Psoas muscle (tissue), 7 donors: ENCODE measurements at regions not wholly inside any gene's neighbourhood (a gene's known extent, or its start where the extent isn't known, plus 50 kb on each side); places are given as distances from the start of the nearest gene placed in this dataset.

Experiments used
- ATAC-seq, 4 donors: fragments of 200-7000 bp; cut with Tn5 transposase; one replicate each; pipeline ENCODE4 v1.9.1; 2020; ENCODE audit warnings: moderate library complexity in 3 of 4, mild to moderate bottlenecking in 2 of 4
- DNase-seq, 2 donors: peaks; one replicate each; pipeline ENCODE4 v3.0.0-alpha.2; 2020
- H3K27ac ChIP-seq: fragments of 200-600 bp; one replicate; pipeline ENCODE4 v1.8.0; 2022
- H3K27me3 ChIP-seq, 3 donors: fragments of 200-600 bp in 1 of 3; one replicate each; pipeline versions ENCODE4 v1.6.1 to v1.8.0; 2013 to 2022; ENCODE audit warnings: low read length in 2 of 3, mild to moderate bottlenecking in 2 of 3, moderate library complexity in 1 of 3; ENCODE audit not compliant: insufficient read depth in 3 of 3
- H3K36me3 ChIP-seq, 2 donors: fragments of 200-600 bp in 1 of 2; one replicate each; pipeline versions ENCODE4 v1.6.1 to v1.8.0; 2013 to 2022; ENCODE audit warnings: low read depth in 1 of 2, mild to moderate bottlenecking in 1 of 2, moderate library complexity in 1 of 2; ENCODE audit not compliant: insufficient read depth in 1 of 2
- H3K4me1 ChIP-seq: fragments of 200-600 bp; one replicate; pipeline ENCODE4 v1.8.0; 2022
- H3K4me3 ChIP-seq: fragments of 200-600 bp; one replicate; pipeline ENCODE4 v1.8.0; 2022; ENCODE audit warnings: mild to moderate bottlenecking
- H3K9me3 ChIP-seq: fragments of 200-600 bp; one replicate; pipeline ENCODE4 v1.8.0; 2022
- CTCF ChIP-seq: fragments of 200-600 bp; IDR thresholded peaks from one replicate; pipeline ENCODE4 v1.8.0; 2022; ENCODE audit warnings: antibody characterized with exemption
- WGBS, 3 donors: extraction: QIAGEN DNeasy Blood & Tissue Kit; methylation state at CpG; one replicate each; pipeline versions ENCODE4 v1.1.6 to v1.1.7; 2013; 5-methylcytosine and 5-hydroxymethylcytosine counted together
- intact Hi-C, 2 donors: fragments of 100-400 bp; cut with DNase I; formaldehyde crosslinking; loops; one replicate each; pipeline versions ENCODE4 v1.11.0 to v1.14.2; 2022
- donor health status: healthy with polysubstance abuse.
- donor health status: DM: no; HTN: no; CAD: no; lungs with moderate emphysema.
- donor health status: Bipolar disorder and iron deficiency.
- donor health status: healthy.
- donor health status: DM: yes; HTN: yes; CAD: no.
- donor health status: DM: no; HTN: no; CAD: no.
- donor health status: DM: yes; HTN: yes; CAD: no.

DNA sequence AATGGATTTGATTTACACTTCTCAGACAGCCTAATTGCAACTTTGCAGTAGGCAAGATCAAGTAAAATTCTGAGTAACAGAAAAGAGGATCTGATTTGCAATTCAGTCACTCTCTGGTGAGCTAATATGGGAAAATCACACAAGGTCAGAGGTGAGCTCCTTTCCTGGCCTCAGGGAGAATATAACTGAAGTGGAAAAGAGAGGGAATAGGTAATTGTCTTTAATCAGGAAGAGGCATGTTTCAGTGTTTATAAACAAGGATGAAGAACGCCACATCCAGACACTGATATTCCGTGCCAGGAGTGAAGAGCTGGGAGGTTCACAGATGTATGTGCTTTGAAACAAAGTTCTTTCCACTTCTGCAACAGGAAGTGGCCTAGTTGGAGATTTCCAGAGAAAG, 127.1 kb downstream of the ETAA1 start:
- H3K4me1 ChIP-seq, result no peaks in the 10 kb centered on the region
- H3K27ac ChIP-seq, result no peak overlapping the region
- no peaks in the 10 kb centered on the region for H3K27me3 ChIP-seq
- no peak for DNase-seq
- no peak overlapping the region for H3K4me3 ChIP-seq
- no peak for ATAC-seq
- intact Hi-C loops, result no loop called here
- TF ChIP-seq CTCF, result no peak
- no peaks in the 10 kb centered on the region for H3K9me3 ChIP-seq
- 68 to 92% (median 81%) methylated on average over 2 of the region's 2 CpGs for WGBS, 3 donors
- H3K36me3 ChIP-seq, result no peaks in the 10 kb centered on the region

- TF ChIP-seq CTCF, result no peak
- Histone ChIP-seq H3K27me3 (no peaks in the 10 kb centered on the region), H3K9me3 (no peaks in the 10 kb centered on the region), H3K4me3 (no peak overlapping the region), H3K27ac (no peak overlapping the region), H3K4me1 (no peaks in the 10 kb centered on the region), H3K36me3 (no peaks in the 10 kb centered on the region)
- intact Hi-C loops, result no loop called here
- no peak for DNase-seq
- ATAC-seq, result no peak
Measured at GRCh38 chr2:67524777-67525176, 127.6 kb downstream of the ETAA1 start.

GRCh38 chr2:67526283-67526682, 129.2 kb downstream of the ETAA1 start:
- Histone ChIP-seq H3K36me3 (no peaks in the 10 kb centered on the region), H3K9me3 (no peaks in the 10 kb centered on the region), H3K4me3 (no peak overlapping the region), H3K4me1 (no peaks in the 10 kb centered on the region), H3K27ac (no peak overlapping the region), H3K27me3 (no peaks in the 10 kb centered on the region)
- DNase-seq (no peak), ATAC-seq (no peak)
- WGBS, 3 donors, result 23 to 39% (median 25%) methylated on average over 4 of the region's 4 CpGs
- intact Hi-C loops, result no loop called here
- TF ChIP-seq CTCF, result no peak

DNA sequence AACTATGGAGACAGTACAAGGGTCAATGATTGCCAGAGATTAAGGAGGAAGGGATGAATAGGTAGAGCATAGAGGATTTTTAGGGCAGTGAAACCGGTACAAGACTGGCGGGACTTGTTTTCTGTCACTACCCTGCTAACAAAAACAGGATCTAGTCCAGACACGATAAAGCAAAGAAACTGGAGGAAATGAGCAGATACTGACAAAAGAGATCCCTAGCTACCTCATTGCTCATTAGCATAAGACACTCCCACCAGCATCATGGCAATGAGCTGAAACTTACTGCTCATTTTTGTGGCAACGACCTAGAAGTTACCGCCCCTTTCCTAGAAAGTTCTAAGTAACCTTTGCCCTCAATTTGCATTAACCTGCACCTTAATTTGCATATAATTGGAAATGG, 131.2 kb downstream of the ETAA1 start:
- Histone ChIP-seq H3K27me3 (no peaks in the 10 kb centered on the region), H3K27ac (no peak overlapping the region), H3K9me3 (no peaks in the 10 kb centered on the region), H3K4me3 (no peak overlapping the region), H3K4me1 (no peaks in the 10 kb centered on the region), H3K36me3 (no peaks in the 10 kb centered on the region)
- intact Hi-C loops, result no loop called here
- DNase-seq (no peak), ATAC-seq (no peak)
- 93 to 96% (median 94%) methylated on average over 5 of the region's 5 CpGs for WGBS, 3 donors
- TF ChIP-seq CTCF, result no peak

DNA sequence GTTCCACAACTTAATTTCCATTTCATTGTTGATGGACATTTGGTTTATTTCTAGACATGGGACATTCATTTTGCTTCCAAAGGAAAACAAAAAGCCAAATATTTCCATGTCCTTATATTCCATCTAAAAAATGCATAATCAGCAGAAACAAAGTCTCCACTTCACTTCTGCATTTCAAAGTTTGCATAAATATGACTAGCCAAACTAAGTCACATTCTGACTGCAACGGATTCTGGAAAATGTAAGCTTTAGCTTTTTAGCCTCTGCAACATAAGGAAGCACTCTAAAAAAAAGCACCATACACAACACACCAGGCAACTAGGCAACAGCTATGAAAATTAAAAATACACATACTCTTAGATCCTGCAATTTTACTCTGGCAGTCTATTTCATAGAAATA, 135.3 kb downstream of the ETAA1 start:
- Histone ChIP-seq H3K4me1 (no peaks in the 10 kb centered on the region), H3K9me3 (peaks cover 2% of the 10 kb centered on the region), H3K36me3 (no peaks in the 10 kb centered on the region), H3K27ac (no peak overlapping the region), H3K27me3 (no peaks in the 10 kb centered on the region), H3K4me3 (no peak overlapping the region)
- DNase-seq (no peak), ATAC-seq (no peak)
- no peak for TF ChIP-seq CTCF
- intact Hi-C loops, result no loop called here
- 68 to 73% (median 72%) methylated on average over 1 of the region's 1 CpG for WGBS, 3 donors
